MM.1S (cell line): ENCODE measurements at regions not wholly inside any gene's neighbourhood (a gene's known extent, or its start where the extent isn't known, plus 50 kb on each side); places are given as distances from the start of the nearest gene placed in this dataset.

Source experiments
- DNase-seq: peaks from one replicate; pipeline ENCODE4 v3.0.0-alpha.2; 2015
- H2AFZ ChIP-seq: fragments of 300-600 bp; sonication (generic); 2 replicates; pipeline ENCODE4 v1.6.0; 2016; ENCODE audit warnings: antibody characterized with exemption, low read length
- H3F3A ChIP-seq: fragments of 300-600 bp; sonication (generic); 2 replicates; pipeline ENCODE4 v1.6.1; 2016; ENCODE audit warnings: mild to moderate bottlenecking, antibody characterized with exemption, low read length, moderate library complexity, mixed read lengths; ENCODE audit not compliant: insufficient read depth
- H3K27ac ChIP-seq: fragments of 300-600 bp; sonication (generic); 2 replicates; pipeline ENCODE4 v1.5.1; 2016; ENCODE audit warnings: mild to moderate bottlenecking, low read length
- H3K27me3 ChIP-seq: fragments of 300-600 bp; sonication (generic); replicated peaks from 2 replicates; pipeline ENCODE4 v1.6.0; 2016; ENCODE audit warnings: low read length; ENCODE audit not compliant: insufficient read depth
- H3K36me3 ChIP-seq: fragments of 300-600 bp; sonication (generic); replicated peaks from 2 replicates; pipeline ENCODE4 v1.6.1; 2016; ENCODE audit warnings: mild to moderate bottlenecking, low read length, mixed read lengths; ENCODE audit not compliant: insufficient read depth
- H3K4me1 ChIP-seq: fragments of 300-600 bp; sonication (generic); 2 replicates; pipeline ENCODE4 v1.6.1; 2016; ENCODE audit warnings: low read length, mixed read lengths
- H3K4me2 ChIP-seq: fragments of 300-600 bp; sonication (generic); 2 replicates; pipeline ENCODE4 v1.6.0; 2016; ENCODE audit warnings: low read depth, low read length
- H3K4me3 ChIP-seq: fragments of 300-600 bp; sonication (generic); 2 replicates; pipeline ENCODE4 v1.5.1; 2016; ENCODE audit warnings: low read length, mixed read lengths
- H3K79me2 ChIP-seq: fragments of 300-600 bp; sonication (generic); 2 replicates; pipeline ENCODE4 v1.6.1; 2016; ENCODE audit warnings: mixed run types, low read length, mixed read lengths
- H3K9ac ChIP-seq: fragments of 300-600 bp; sonication (generic); 2 replicates; pipeline ENCODE4 v1.6.1; 2016; ENCODE audit warnings: low read length, mixed read lengths
- H3K9me2 ChIP-seq: fragments of 300-600 bp; sonication (generic); replicated peaks from 2 replicates; pipeline ENCODE4 v1.6.1; 2016; ENCODE audit warnings: mild to moderate bottlenecking, low read length, mixed read lengths; ENCODE audit not compliant: insufficient read depth
- H3K9me3 ChIP-seq: fragments of 300-600 bp; sonication (generic); replicated peaks from 2 replicates; pipeline ENCODE4 v1.6.1; 2016; ENCODE audit warnings: mild to moderate bottlenecking, low read length, mixed read lengths; ENCODE audit not compliant: insufficient read depth
- H4K20me1 ChIP-seq: fragments of 300-600 bp; sonication (generic); 2 replicates; pipeline ENCODE4 v1.6.1; 2016; ENCODE audit warnings: mild to moderate bottlenecking, low read length, moderate library complexity, mixed read lengths; ENCODE audit not compliant: insufficient read depth
- CTCF ChIP-seq: fragments of 300-600 bp; sonication (generic); IDR thresholded peaks from 2 replicates; pipeline ENCODE4 v1.5.1; 2016; ENCODE audit warnings: antibody characterized with exemption, low read length, mixed read lengths
- EZH2 ChIP-seq: fragments of 300-600 bp; sonication (generic); optimal IDR thresholded peaks from 2 replicates; pipeline ENCODE3; 2017; ENCODE audit warnings: low read depth, mild to moderate bottlenecking, antibody characterized with exemption, low read length, mixed read lengths
- EZH2phosphoT487 ChIP-seq: fragments of 300-600 bp; sonication (generic); IDR thresholded peaks from 2 replicates; pipeline ENCODE4 v1.6.1; 2018; ENCODE audit warnings: antibody characterized with exemption, low read length

DNA sequence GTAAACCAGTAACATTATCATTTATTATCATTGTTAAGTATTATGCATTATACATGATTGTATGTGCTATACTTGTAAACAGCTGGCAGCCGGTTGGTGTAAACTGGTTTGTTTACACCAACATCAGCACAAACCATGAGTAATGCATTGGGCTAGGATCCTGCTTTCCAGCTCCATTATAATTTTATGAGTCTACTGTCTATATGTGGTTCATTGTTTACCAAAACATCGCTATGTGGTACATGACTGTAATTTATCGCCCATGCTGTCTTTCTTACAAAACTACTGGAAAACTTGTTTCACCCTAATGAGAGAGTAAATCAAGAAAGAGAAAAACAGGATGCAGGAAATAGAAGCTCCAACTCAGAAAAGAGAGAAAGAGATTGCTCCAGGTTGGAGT, 224.8 kb upstream of the CBLB start:
- no peak for DNase-seq
- Histone ChIP-seq H3K9ac (no peak overlapping the region), H3K79me2 (no peaks in the 10 kb centered on the region), H4K20me1 (no peaks in the 10 kb centered on the region), H3K36me3 (no peaks in the 10 kb centered on the region), H2AFZ (no peak overlapping the region), H3K4me3 (no peak overlapping the region), H3K4me1 (no peaks in the 10 kb centered on the region), H3F3A (no peaks in the 10 kb centered on the region), H3K27me3 (no peaks in the 10 kb centered on the region), H3K4me2 (no peak overlapping the region), H3K9me3 (no peaks in the 10 kb centered on the region), H3K9me2 (no peaks in the 10 kb centered on the region), H3K27ac (no peak overlapping the region)
- TF ChIP-seq CTCF (no peak), EZH2phosphoT487 (no peak), EZH2 (no peak)

DNA sequence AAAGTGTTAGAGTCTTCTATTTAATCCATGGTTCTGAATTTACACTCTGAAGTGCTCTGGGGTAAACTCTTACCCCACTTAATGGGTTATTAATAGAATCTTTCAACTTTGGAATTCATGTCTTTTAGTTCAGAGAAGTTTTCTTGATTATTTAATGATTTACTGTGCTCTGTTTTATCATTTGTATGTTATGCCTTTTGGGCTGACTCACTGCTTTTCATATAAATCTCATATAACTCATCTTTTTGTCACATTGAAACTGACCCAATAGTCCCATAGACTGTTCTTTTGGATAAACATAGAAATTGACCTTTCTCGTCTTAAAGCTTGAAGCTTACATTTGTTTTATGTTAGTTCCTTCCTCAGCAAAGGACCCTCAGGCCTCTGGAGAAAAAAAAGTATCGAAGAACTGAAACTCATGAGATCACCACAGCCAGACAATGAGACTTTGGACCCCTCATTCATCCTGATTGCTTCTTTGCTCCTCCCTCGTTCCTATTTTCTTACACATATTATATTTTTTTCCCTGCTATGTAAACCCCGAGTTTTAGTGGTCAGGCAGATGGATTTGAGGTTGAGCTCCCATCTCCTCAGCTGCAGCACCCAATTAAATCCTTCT, 229.1 kb upstream of the CBLB start:
- no peak overlapping the region for H3K9ac ChIP-seq
- no peak for DNase-seq
- H3F3A ChIP-seq = no peaks in the 10 kb centered on the region
- H3K27me3 ChIP-seq = no peaks in the 10 kb centered on the region
- no peak overlapping the region for H3K27ac ChIP-seq
- H3K9me3 ChIP-seq = no peaks in the 10 kb centered on the region
- H2AFZ ChIP-seq = no peak overlapping the region
- H3K36me3 ChIP-seq = no peaks in the 10 kb centered on the region
- H3K4me2 ChIP-seq = no peak overlapping the region
- no peak overlapping the region for H3K4me3 ChIP-seq
- no peaks in the 10 kb centered on the region for H4K20me1 ChIP-seq
- no peaks in the 10 kb centered on the region for H3K9me2 ChIP-seq
- no peak for TF ChIP-seq EZH2
- TF ChIP-seq CTCF = no peak
- TF ChIP-seq EZH2phosphoT487 = no peak
- no peaks in the 10 kb centered on the region for H3K4me1 ChIP-seq
- H3K79me2 ChIP-seq = no peaks in the 10 kb centered on the region

- Histone ChIP-seq H3K4me2 (no peak overlapping the region), H4K20me1 (no peaks in the 10 kb centered on the region), H3K79me2 (no peaks in the 10 kb centered on the region), H3F3A (no peaks in the 10 kb centered on the region), H3K4me3 (no peak overlapping the region), H3K36me3 (no peaks in the 10 kb centered on the region), H3K27ac (no peak overlapping the region), H3K9me3 (no peaks in the 10 kb centered on the region), H3K27me3 (no peaks in the 10 kb centered on the region), H3K4me1 (no peaks in the 10 kb centered on the region), H2AFZ (no peak overlapping the region), H3K9ac (no peak overlapping the region), H3K9me2 (no peaks in the 10 kb centered on the region)
- TF ChIP-seq EZH2phosphoT487 = no peak
- no peak for DNase-seq
Measured at GRCh38 chr3:106103383-106103782, 234.6 kb upstream of the CBLB start.

- no peak for DNase-seq
- Histone ChIP-seq H3K9me2 (no peaks in the 10 kb centered on the region), H3K36me3 (no peaks in the 10 kb centered on the region), H3K79me2 (no peaks in the 10 kb centered on the region), H3K27me3 (no peaks in the 10 kb centered on the region), H3K4me1 (no peaks in the 10 kb centered on the region), H3F3A (no peaks in the 10 kb centered on the region), H3K9ac (no peak overlapping the region), H3K4me2 (no peak overlapping the region), H3K4me3 (no peak overlapping the region), H3K27ac (no peak overlapping the region), H4K20me1 (no peaks in the 10 kb centered on the region), H2AFZ (no peak overlapping the region), H3K9me3 (no peaks in the 10 kb centered on the region)
- TF ChIP-seq CTCF (no peak), EZH2 (no peak), EZH2phosphoT487 (no peak)
Measured at GRCh38 chr3:106104078-106104477, 235.3 kb upstream of the CBLB start.
